Gastroesophageal sphincter (tissue), 4 donors: ENCODE measurements at regions not wholly inside any gene's neighbourhood (a gene's known extent, or its start where the extent isn't known, plus 50 kb on each side); places are given as distances from the start of the nearest gene placed in this dataset.
"Not testable (repeated sequence)": the region's sequence is repeated elsewhere in the genome, so short reads cannot be mapped to it uniquely, and the experiment has no call there.

Source experiments
- ATAC-seq: fragments of 150-250 bp; one replicate; pipeline ENCODE4 v1.9.1; 2016; ENCODE audit warnings: mild to moderate bottlenecking, moderate library complexity
- H3K27ac ChIP-seq, 4 donors: fragments of 200-600 bp; sonication (generic) in 3 of 4; 1 replicate in 3 of 4; 2 replicates in 1 of 4; pipeline ENCODE4 v1.5.1; 2016 to 2019
- H3K27me3 ChIP-seq: fragments of 200-600 bp; sonication (generic); one replicate; pipeline ENCODE4 v1.5.1; 2019
- H3K36me3 ChIP-seq, 2 donors: fragments of 200-600 bp; sonication (generic); one replicate each; pipeline ENCODE4 v1.5.1; 2019; ENCODE audit warnings: control low read depth in 1 of 2
- H3K4me1 ChIP-seq, 3 donors: fragments of 200-600 bp; sonication (generic); 1 replicate in 2 of 3; 2 replicates in 1 of 3; pipeline ENCODE4 v1.5.1; 2016 to 2019; ENCODE audit warnings: control low read depth in 2 of 3
- H3K4me3 ChIP-seq, 2 donors: fragments of 200-600 bp; sonication (generic); one replicate each; pipeline ENCODE4 v1.5.1; 2019; ENCODE audit warnings: mild to moderate bottlenecking in 1 of 2, moderate library complexity in 1 of 2
- H3K9me3 ChIP-seq, 3 donors: fragments of 200-600 bp; sonication (generic); one replicate each; pipeline ENCODE4 v1.5.1; 2017 to 2019; ENCODE audit warnings: control low read depth in 2 of 3
- CTCF ChIP-seq, 4 experiments: fragments of 200-600 bp in 2 of 4; fragments of 450-650 bp in 2 of 4; sonication (generic) in 1 of 4; IDR thresholded peaks; one replicate each; pipeline ENCODE4 v1.5.1; 2017 to 2019; ENCODE audit warnings: antibody characterized with exemption in 4 of 4, mild to moderate bottlenecking in 2 of 4, moderate library complexity in 2 of 4
- EP300 ChIP-seq: sonication (generic); formaldehyde crosslinking; IDR thresholded peaks from one replicate; pipeline ENCODE4 v1.6.1; 2017; ENCODE audit warnings: antibody characterized with exemption, mild to moderate bottlenecking
- POLR2A ChIP-seq, 2 donors: fragments of 450-650 bp; IDR thresholded peaks; one replicate each; pipeline ENCODE4 v1.6.1; 2017; ENCODE audit warnings: antibody characterized with exemption in 2 of 2, mild to moderate bottlenecking in 2 of 2, moderate library complexity in 1 of 2
- POLR2AphosphoS5 ChIP-seq: sonication (generic); formaldehyde crosslinking; IDR thresholded peaks from one replicate; pipeline ENCODE4 v1.6.1; 2017; ENCODE audit warnings: antibody characterized with exemption
- WGBS, 2 donors: methylation state at CpG; one replicate each; pipeline ENCODE4 v1.1.5; 2018; ENCODE audit warnings: low coverage in 1 of 2; 5-methylcytosine and 5-hydroxymethylcytosine counted together

GRCh38 chr7:149573519-149573918 is 75.9 kb upstream of the ZNF746 start:
- Histone ChIP-seq H3K4me3 (no peak overlapping the region), H3K27me3 (no peaks in the 10 kb centered on the region), H3K27ac (no peak overlapping the region), H3K9me3 (peaks cover 0 to 39% (median 0%) of the 10 kb centered on the region in 3 donors), H3K36me3 (peaks cover 0 to 9% of the 10 kb centered on the region in 2 donors), H3K4me1 (peaks cover 0 to 5% (median 0%) of the 10 kb centered on the region in 3 donors)
- no peak for ATAC-seq
- no peak for TF ChIP-seq EP300
- TF ChIP-seq POLR2A (IDR thresholded peaks at IDR 0.05), result no peak
- TF ChIP-seq POLR2AphosphoS5, result no peak
- TF ChIP-seq CTCF (IDR thresholded peaks at IDR 0.05), result no peak
- 96% methylated on average over 3 of the region's 3 CpGs for WGBS, 2 donors

GRCh38 chr7:149572920-149573319 is 75.3 kb upstream of the ZNF746 start:
- WGBS, 2 donors, result 83 to 97% methylated on average over 2 to 8 of the region's 8 CpGs
- peaks cover 0 to 39% (median 0%) of the 10 kb centered on the region in 3 donors for H3K9me3 ChIP-seq

GRCh38 chr7:149570784-149571183 is 73.2 kb upstream of the ZNF746 start:
- Histone ChIP-seq H3K36me3 (peaks cover 0 to 9% of the 10 kb centered on the region in 2 donors), H3K27me3 (no peaks in the 10 kb centered on the region), H3K4me3 (no peak overlapping the region), H3K4me1 (peaks cover 2 to 31% (median 7%) of the 10 kb centered on the region in 3 donors), H3K27ac (no peak overlapping the region), H3K9me3 (peaks cover 0 to 39% (median 0%) of the 10 kb centered on the region in 3 donors)
- WGBS, 2 donors, result 92 to 97% methylated on average over 4 to 7 of the region's 11 CpGs
- ATAC-seq, result no peak
- TF ChIP-seq EP300 (no peak), POLR2A (IDR thresholded peaks at IDR 0.05) (no peak), POLR2AphosphoS5 (no peak), CTCF (IDR thresholded peaks at IDR 0.05) (no peak)

More at GRCh38 chr7:149572920-149573319, 75.3 kb upstream of the ZNF746 start:
- ATAC-seq, H3K4me3 ChIP-seq, H3K27me3 ChIP-seq, H3K36me3 ChIP-seq, H3K4me1 ChIP-seq, H3K27ac ChIP-seq: not testable (repeated sequence)

- ATAC-seq, result no peak
- WGBS, 2 donors, result 88 to 100% methylated on average over 4 to 10 of the region's 12 CpGs
- TF ChIP-seq EP300 (no peak), CTCF (IDR thresholded peaks at IDR 0.05) (no peak), POLR2AphosphoS5 (no peak), POLR2A (IDR thresholded peaks at IDR 0.05) (no peak)
Measured at GRCh38 chr7:149569726-149570422, 72.3 kb upstream of the ZNF746 start.

GRCh38 chr7:149569025-149569725 is 71.6 kb upstream of the ZNF746 start:
- H3K9me3 ChIP-seq, result peaks cover 0 to 33% (median 0%) of the 10 kb centered on the region in 3 donors
- 83 to 93% methylated on average over 5 of the region's 6 CpGs for WGBS, 2 donors

More at GRCh38 chr7:149569726-149570422, 72.3 kb upstream of the ZNF746 start:
- H3K27me3 ChIP-seq, result no peaks in the 10 kb centered on the region
- peaks cover 0 to 39% (median 0%) of the 10 kb centered on the region in 3 donors for H3K9me3 ChIP-seq
- peaks cover 2 to 39% (median 7%) of the 10 kb centered on the region in 3 donors for H3K4me1 ChIP-seq
- no peak overlapping the region for H3K4me3 ChIP-seq
- H3K27ac ChIP-seq, result no peak overlapping the region
- H3K36me3 ChIP-seq, result peaks cover 0 to 9% of the 10 kb centered on the region in 2 donors

More at GRCh38 chr7:149569025-149569725, 71.6 kb upstream of the ZNF746 start:
- H3K27me3 ChIP-seq, result no peaks in the 10 kb centered on the region
- peaks cover 0 to 9% of the 10 kb centered on the region in 2 donors for H3K36me3 ChIP-seq
- no peak overlapping the region for H3K27ac ChIP-seq
- no peak overlapping the region for H3K4me3 ChIP-seq
- H3K4me1 ChIP-seq, result peaks cover 2 to 45% (median 7%) of the 10 kb centered on the region in 3 donors
- TF ChIP-seq POLR2A (IDR thresholded peaks at IDR 0.05) (no peak), POLR2AphosphoS5 (no peak), CTCF (IDR thresholded peaks at IDR 0.05) (no peak), EP300 (no peak)
- no peak for ATAC-seq
